HG02938 (cell line): ENCODE measurements at regions not wholly inside any gene's neighbourhood (a gene's known extent, or its start where the extent isn't known, plus 50 kb on each side); places are given as distances from the start of the nearest gene placed in this dataset.
A peak's percentile ranks its signal among the peaks of the same experiment; 100 is the strongest.
"Not testable (repeated sequence)": the region's sequence is repeated elsewhere in the genome, so short reads cannot be mapped to it uniquely, and the experiment has no call there.

Experiments used
- ATAC-seq: cut with Tn5 transposase; IDR thresholded peaks from one replicate; pipeline ENCODE4 v1.9.1; 2021; ENCODE audit warnings: mild to moderate bottlenecking, moderate library complexity; ENCODE audit not compliant: unreplicated experiment

DNA sequence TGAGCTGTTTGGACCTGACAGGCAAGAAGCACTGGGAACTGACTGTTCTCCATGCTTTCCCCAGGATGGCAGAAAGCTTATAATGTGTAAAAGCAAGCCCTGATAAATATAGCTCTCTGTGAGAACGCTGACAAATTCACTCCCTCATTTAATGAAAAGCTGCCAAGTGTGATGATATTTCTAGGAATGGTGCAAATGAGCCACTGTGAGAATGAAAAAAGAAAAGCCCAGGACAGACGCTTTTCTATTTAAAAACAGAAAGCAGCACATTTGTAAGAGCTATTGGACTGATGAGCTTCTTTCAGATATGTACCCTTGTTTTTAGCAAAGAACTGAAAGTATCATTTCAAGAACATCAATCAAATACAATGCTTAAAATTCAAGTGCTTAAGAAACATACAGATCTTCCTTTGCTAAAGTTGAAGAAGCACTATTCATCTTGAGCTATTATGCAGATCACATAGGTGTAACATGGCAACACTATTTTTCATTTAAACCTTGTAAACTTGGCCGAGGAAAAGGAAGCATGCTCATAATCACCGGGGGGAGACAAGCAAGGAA is 842.6 kb upstream of the ACO1 start:
- no peak for ATAC-seq

- peak; percentile 99 for ATAC-seq
Observed at GRCh38 chr9:31542384-31543055, 841.9 kb upstream of the ACO1 start.

- ATAC-seq = no peak
Observed at GRCh38 chr9:31554941-31555340, 829.5 kb upstream of the ACO1 start.

DNA sequence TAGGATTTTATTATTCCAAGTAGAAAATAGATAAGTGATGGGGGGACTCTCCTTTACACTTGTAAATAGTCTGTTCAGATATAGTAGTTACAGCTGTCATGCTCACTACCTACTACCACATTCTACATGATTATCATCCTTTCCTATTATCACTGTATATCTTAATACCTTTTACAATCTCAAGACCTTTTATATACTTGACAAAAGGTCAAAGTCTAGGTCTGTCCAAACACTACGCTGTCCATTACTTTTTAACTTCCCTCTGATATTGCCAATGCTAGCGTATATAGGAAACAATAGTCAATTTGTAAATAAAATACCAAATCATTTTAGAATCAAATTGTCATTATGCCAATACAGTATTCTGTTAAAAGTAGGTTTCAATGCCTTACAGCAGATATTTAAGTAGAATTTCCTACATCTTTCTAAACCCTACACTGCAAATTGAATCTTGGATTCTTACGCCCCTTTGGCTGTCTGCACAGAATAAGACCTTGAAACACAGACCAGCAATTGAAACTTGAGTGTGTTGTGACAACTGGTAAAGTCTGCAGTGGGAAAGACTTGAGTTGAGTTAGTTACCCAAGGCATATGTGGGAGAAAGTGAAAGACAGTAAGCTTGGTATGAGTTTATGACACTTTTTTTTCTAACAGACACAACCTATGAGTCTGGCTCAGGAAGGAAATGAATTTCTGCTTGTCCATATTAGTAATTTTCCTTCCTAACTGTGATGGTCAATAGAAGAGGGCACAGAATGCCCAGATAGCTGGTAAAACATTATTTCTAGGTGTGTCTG is 827.6 kb upstream of the ACO1 start:
- peak; percentile 74 for ATAC-seq

DNA sequence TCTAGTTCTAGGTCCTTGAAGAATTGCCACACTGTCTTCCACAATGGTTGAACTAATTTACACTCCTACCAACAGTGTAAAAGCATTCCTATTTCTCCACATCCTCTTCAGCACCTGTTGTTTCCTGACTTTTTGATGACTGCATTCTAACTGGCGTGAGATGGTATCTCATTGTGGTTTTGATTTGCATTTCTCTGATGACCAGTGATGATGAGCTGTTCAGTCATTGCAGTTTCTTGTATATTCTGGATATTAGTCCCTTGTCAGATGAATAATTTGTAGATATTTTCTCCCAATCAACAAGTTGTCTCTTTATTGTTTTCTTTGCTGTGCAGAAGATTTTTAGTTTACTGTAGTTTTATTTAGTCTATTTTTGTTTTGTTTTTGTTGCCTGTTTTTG is 812.3 kb upstream of the ACO1 start:
- not testable (repeated sequence) for ATAC-seq

DNA sequence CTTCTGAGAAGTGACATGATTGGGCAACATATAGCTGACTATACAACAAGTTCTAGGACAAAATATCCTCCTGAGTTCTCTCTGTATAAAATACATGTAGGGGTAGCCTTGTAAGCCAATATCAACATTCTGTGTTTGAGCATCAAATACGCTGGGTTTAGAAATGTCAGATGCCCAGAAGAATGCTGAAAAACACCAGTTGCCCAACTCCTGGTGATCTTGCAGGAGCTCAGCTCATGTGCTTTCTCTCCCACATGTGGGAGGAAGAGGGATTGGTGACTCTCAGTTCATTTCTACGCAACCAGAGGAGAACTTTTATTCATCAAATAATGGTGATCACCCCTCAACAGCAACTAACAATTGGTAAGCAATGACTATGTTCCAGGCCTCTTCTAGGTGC is 810.9 kb upstream of the ACO1 start:
- no peak for ATAC-seq

DNA sequence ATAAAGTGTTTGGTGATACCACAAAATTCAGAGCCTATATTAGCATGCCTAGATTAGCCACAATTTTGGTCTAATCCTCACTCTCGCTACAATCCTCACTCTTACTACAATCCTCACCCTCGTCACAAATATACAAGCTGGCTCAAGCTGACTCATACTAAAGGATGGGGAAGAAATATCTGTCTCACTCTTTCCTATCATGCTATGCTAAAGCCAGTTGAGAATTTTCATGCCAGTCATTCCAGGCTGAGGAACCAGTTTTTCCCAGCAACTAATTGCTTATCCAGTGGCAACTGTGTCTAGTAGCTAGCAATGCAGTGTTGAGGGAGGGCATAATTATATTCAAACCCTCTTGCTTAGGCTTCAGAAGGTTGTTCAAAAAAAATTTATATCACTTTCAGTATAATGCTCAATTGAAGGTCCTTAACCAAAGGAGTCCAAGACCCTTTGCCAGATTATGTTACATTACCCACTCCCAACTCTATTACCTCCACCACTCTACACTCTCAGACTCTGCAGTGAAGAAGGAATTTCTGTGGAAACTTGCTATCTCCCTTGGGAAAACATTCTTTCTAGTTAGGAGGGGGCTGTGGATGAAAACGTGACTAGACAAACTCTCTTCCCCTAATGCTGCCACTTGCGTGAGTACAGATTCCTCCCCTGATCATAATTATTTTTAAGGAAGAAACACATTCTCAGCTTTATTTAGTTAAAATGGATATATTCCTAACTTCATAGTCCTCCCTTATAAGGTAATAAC is 810.3 kb upstream of the ACO1 start:
- ATAC-seq = no peak

- no peak for ATAC-seq
Observed at GRCh38 chr9:31582071-31582470, 802.4 kb upstream of the ACO1 start.

DNA sequence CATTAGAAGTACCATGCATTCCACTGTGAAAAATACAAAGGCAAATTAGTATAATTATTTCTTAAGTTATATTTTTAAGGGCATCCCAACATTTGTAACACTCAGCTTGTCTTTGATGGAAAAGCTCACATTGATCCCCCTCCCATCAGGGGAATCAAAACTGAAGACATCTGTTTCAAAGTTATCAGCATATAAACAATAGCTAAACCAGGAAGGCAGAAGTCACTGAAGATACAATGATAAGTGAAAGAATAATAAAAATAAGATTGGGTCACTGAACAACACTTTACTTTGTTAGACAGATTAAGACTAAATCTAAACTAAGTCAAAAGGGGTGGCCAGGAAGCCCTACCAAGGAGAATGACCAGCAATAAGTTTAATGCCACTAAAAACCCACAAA is 801.9 kb upstream of the ACO1 start:
- no peak for ATAC-seq

GRCh38 chr9:31585158-31585557 is 799.3 kb upstream of the ACO1 start:
- ATAC-seq = no peak

GRCh38 chr9:31587146-31587545 is 797.3 kb upstream of the ACO1 start:
- no peak for ATAC-seq

- ATAC-seq = no peak
Observed at GRCh38 chr9:31588006-31588405, 796.4 kb upstream of the ACO1 start.

GRCh38 chr9:31588756-31589155 is 795.7 kb upstream of the ACO1 start:
- no peak for ATAC-seq

- ATAC-seq = no peak
Observed at GRCh38 chr9:31590091-31590490, 794.4 kb upstream of the ACO1 start.

DNA sequence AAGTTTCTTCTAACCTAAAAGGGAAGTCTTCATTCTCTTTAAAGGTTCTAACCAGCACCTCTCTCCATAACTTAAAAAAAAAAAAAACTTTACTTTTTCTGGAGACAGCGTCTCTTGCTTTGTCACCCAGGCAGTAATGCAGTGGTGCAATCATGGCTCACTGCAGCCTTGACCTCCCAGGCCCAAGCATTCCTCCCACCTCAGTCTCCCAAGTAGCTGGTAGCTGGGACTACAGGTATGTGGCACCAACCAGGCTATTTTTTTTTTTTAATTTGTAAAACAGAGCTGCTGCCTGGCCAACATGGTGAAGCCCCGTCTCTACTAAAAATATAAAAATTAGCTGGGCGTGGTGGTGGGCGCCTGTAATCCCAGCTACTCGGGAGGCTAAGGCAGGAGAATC is 787.4 kb upstream of the ACO1 start:
- ATAC-seq = not testable (repeated sequence)

GRCh38 chr9:31597977-31598376 is 786.5 kb upstream of the ACO1 start:
- ATAC-seq = peak; percentile 91

DNA sequence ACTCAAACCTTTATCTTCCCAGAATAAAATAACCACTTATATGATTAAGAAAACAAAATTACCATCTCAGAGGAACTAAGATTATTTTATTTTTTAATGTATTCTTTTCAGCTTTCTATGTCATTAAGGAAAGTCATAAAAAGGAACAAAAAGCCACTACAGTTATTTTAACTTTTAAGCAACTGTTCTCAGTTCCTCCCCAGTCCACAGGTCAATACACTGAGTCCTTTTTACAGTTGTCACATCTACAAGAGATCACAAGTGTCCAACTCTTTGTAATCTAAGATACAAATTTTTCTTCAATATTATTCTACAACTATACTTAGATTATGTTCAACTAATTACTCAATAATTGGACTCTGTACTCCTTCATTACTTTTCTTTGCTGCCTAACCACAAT is 782.8 kb upstream of the ACO1 start:
- ATAC-seq = no peak

DNA sequence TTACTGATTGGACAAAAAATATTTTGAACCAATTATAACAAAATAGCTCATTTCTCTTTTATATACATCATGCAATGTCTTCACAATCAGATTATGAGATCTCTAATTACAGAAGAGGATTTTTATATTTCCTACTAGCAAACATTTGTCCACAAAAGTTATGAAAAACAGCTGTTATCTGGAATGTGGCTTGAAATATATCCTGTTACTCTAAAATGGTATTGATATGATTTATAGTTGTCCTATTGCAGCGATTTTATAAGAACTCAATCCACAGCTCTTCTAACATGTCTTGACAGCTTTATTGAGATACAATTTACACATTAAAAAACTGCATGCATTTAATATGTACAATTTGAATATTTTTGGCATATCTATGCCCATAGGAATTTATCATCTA is 779.9 kb upstream of the ACO1 start:
- no peak for ATAC-seq

DNA sequence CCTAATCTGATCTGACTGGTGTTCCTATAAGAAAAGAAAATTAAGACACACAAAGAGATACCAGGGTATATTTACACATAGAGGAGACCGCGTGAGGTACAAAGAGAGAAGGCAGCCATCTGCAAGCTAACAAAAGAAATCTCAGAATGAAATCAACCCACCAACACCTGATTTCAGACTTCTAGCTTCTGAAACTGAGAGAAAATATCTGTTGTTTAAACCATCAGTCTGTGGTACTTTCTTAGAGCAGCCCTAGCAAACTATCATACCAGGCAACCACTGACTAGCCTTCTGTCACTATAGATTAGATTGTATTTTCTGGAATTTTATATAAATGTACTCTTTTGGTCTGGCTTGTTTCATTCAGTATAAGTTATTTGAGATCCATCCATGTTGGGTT is 779.3 kb upstream of the ACO1 start:
- no peak for ATAC-seq

GRCh38 chr9:31606678-31607077 is 777.8 kb upstream of the ACO1 start:
- no peak for ATAC-seq

GRCh38 chr9:31608416-31608815 is 776.0 kb upstream of the ACO1 start:
- no peak for ATAC-seq

DNA sequence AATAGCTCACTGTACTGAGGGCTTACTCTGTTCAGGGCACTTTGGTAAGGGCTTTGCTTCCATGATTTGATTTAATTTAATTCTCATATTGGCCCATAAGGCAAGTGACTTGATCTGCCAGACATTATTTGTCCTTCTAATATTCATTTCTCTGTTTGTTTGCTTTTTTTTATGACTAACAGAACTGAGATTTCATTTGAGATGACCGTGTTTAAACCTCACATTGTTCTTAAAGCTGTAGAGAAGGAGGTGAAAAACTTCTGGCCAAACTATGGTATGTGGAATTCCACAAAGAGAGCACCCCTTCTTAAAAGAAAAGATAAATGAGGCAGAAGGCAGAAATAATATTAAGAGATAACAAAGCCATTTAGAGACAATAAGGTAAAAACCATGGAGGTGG is 775.6 kb upstream of the ACO1 start:
- ATAC-seq = no peak
